ENCODE measurements at regions not wholly inside any gene's neighbourhood (a gene's known extent, or its start where the extent isn't known, plus 50 kb on each side); places are given as distances from the start of the nearest gene placed in this dataset.

DNA sequence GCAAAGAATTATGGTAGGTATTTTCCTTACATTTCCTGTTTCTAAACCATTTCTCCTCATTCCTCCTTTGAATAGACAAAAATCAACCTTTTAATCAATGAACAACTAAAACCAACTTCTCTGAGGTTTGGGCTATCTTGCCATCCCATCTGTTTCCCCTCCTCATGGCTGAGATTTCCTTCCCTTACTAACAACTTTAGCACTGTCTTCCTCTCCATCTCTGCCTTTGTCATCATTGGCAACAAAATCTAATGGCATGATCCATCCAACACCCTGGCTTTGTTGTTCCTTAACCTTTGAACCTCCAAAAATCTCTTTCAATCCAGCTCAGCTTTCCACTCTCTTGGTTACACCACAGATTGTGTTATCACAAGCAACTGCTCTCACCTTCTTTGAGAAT is 95.3 kb upstream of the FAM136A start:
- no peak for DNase-seq
- Histone ChIP-seq H3K9me3 (no peaks in the 10 kb centered on the region), H3K4me3 (no peak overlapping the region), H3K27me3 (peaks cover 7% of the 10 kb centered on the region; the same call in 1 of the 2 replicates), H3K36me3 (no peaks in the 10 kb centered on the region)

DNA sequence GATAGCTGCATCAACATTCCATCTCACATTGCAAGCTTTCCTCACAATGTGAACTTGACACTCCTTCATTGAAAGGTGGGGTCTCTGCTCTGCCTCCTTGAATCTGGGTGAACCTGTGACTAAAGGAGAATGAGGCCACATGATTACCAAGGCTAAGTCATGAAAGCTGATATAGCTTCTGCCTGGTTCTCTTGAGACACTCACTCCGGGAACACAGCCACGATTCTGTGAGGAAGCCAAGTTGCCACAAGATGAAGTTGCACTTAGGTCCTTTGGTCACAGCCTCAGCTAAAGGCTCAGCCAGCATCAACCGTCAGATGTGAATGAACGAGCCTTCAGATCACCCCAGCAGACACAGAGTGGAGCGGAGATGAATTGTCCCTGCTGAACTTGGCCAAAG is 94.7 kb upstream of the FAM136A start:
- DNase-seq = no peak
- peaks cover 7% of the 10 kb centered on the region; the same call in 1 of the 2 replicates for H3K27me3 ChIP-seq
- no peaks in the 10 kb centered on the region for H3K36me3 ChIP-seq
- H3K9me3 ChIP-seq = no peaks in the 10 kb centered on the region
- no peak overlapping the region for H3K4me3 ChIP-seq

DNA sequence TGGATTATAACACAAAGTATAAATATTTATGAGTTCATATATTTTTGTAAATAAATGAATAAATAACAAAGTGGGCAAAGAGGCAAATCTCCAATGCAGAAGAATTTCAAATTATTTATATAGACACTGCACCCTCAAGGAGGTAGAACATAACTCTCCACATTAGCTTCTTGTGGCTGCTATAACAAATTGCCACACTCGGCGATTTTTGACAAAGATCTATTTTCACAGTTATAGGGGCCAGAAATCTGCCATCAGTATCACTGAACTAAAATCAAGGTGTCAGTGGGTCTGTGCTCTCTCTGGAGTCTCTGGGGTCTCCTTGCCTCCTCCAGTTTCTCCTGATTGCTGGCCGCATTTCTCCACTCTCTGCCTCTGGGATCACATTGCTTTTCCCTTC is 92.0 kb upstream of the FAM136A start:
- Histone ChIP-seq H3K36me3 (no peaks in the 10 kb centered on the region), H3K4me3 (no peak overlapping the region), H3K27me3 (peaks cover 7% of the 10 kb centered on the region; the same call in 1 of the 2 replicates), H3K9me3 (no peaks in the 10 kb centered on the region)
- DNase-seq = no peak

DNA sequence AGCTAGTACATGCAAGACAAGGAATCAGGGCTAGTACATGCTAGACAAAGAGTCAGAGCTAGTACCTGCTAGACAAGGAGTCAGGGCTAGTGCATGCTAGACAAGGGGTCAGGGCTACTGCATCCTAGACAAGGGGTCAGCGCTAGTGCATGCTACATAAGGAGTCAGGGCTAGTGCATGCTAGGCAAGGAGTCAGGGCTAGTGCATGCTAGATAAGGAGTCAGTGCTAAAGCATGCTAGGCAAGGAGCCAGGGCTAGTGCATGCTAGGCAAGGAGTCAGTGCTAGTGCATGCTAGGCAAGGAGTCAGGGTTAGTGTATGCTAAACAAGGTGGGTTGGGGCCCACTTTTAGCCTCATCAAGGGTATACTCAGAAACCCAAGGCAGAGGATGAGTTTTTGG is 90.1 kb upstream of the FAM136A start:
- Histone ChIP-seq H3K27me3 (peaks cover 2% of the 10 kb centered on the region; the same call in 1 of the 2 replicates), H3K9me3 (no peaks in the 10 kb centered on the region), H3K36me3 (no peaks in the 10 kb centered on the region), H3K4me3 (no peak overlapping the region)
- no peak for DNase-seq

DNA sequence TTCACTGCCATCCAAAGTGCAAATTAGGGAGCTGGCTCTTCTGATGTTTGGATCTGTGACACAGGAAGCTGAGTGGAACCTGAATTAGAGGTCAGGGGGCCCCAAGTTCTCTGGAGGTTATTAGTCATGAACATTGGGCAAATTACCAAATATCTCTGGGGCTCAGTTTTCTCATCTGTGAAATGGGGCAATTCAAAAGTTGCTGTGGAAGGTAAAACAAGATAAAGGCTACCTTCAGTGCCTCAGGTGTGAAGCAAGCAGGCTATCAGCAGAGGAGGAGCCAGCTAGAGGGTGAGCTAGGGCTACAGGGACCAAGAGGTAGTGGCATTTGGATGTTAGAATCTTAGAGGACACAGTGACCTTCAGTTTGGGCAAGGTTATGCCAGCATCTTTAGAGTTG is 89.4 kb upstream of the FAM136A start:
- H3K27me3 ChIP-seq = no peaks in the 10 kb centered on the region
- H3K4me3 ChIP-seq = no peak overlapping the region
- no peaks in the 10 kb centered on the region for H3K9me3 ChIP-seq
- H3K36me3 ChIP-seq = no peaks in the 10 kb centered on the region
- no peak for DNase-seq

DNA sequence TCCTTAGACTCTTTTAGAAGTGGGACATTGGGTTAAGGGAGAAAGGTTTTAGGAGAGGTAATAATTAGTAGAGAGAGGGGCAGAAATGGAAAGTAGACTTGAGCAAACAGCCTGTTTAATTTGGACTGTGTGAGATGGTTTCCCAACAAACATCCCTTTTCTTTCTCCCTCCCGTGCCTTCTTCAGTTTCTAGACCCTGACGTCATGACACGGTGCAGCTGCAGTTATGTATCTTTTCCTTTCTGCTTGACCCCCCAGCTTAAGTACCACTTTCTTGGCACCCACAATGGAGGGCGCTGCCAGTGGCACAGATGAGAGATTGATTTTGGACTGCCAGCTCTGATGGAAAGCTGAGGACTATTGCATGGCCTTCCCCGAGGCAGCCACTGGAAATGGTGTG is 86.9 kb upstream of the FAM136A start:
- DNase-seq = no peak
- Histone ChIP-seq H3K9me3 (no peaks in the 10 kb centered on the region), H3K27me3 (no peaks in the 10 kb centered on the region), H3K36me3 (no peaks in the 10 kb centered on the region), H3K4me3 (no peak overlapping the region)

DNA sequence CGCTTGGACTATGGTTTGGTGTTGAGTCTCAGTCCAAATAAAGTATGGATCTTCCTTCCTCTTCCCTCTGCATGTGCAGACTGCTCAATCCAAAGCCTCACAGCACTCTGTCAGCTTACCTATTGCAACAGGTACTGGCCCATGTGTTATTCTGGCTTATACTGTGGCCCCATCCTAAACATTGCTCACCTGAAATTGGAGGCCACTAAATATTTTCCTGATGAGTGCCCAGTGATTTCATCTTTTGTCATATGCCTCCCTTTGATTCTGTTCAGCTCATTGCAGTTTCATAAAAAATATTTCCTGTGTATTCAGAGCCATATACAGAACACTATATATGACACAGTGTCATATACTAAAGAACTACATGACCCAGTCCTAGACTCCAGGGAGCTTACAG is 86.3 kb upstream of the FAM136A start:
- H3K27me3 ChIP-seq = no peaks in the 10 kb centered on the region
- H3K36me3 ChIP-seq = no peaks in the 10 kb centered on the region
- no peak for DNase-seq
- H3K4me3 ChIP-seq = no peak overlapping the region
- H3K9me3 ChIP-seq = no peaks in the 10 kb centered on the region

DNA sequence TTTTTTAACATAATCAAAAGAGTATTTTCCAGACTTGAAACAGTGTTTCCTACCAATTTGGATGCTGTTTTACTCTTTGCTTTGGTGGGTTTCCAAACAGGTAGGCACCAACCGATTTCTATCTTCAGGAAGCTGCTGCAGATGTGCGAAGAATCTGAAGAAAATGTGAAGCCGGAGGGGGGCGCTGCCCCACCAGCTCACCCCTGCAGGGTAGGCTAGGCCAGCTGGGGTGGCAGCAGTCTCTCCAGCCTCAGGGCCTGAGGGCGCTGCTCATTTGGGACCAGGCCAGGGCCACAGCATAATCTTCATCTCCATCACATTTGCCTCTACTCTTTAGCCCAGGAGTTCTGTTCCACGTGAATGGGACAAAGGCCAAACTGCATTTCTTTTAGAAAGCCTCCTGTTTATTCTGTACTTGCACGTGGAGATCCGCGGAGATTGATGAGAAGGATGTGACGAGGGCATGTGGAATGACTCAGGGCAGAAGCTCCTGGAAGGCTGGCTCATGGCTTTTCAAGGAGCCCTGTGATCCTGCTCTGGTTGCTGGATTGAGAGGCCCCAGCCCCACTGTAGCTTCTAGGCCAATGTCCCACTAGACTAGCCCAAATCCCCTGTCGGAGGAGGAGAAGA is 84.2 kb upstream of the FAM136A start:
- H3K27me3 ChIP-seq = no peaks in the 10 kb centered on the region
- H3K36me3 ChIP-seq = no peaks in the 10 kb centered on the region
- no peak overlapping the region for H3K4me3 ChIP-seq
- no peaks in the 10 kb centered on the region for H3K9me3 ChIP-seq
- DNase-seq = no peak

DNA sequence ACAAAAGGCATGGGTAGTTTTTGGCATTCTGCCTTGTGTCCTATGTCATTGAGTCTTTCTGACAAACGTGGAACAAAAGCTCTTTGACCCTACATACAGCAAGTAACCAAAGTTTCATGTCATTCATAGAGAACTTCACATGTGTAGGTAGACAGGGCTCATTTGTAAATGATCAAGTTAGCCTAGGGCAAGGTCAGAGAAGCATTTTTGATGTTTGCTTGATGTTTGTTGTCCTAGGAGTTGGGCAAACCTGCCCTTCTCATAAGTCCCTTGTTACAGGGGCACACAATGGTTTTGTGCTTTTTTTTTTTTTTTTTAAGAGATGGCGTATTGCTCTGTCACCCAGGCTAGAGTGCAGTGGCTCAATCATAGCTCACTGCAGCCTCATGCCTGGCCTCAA is 83.3 kb upstream of the FAM136A start:
- no peaks in the 10 kb centered on the region for H3K36me3 ChIP-seq
- no peaks in the 10 kb centered on the region for H3K9me3 ChIP-seq
- no peak for DNase-seq
- H3K27me3 ChIP-seq = no peaks in the 10 kb centered on the region
- no peak overlapping the region for H3K4me3 ChIP-seq

DNA sequence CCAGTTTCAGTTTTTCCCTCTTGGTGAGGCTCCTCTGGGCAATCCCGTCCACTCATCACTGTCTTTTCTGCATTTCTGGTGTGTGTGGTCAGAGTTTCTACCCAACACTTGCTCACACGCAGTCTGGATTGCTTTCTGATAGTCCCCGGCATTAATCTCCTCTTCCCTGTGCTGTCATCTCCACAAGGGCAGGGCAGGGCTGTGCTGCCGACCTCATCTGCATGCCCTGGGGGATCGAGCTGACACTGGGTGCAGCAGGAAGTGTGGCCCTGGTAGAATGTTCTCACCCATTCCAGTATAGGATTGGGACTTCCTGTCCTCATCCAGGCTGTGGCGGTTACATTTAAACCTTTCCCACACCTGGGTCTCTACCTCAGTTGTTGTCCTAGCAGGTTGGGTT is 80.0 kb upstream of the FAM136A start:
- H3K36me3 ChIP-seq = no peaks in the 10 kb centered on the region
- H3K27me3 ChIP-seq = no peaks in the 10 kb centered on the region
- H3K4me3 ChIP-seq = no peak overlapping the region
- DNase-seq = peak; percentile 15
- no peaks in the 10 kb centered on the region for H3K9me3 ChIP-seq

DNA sequence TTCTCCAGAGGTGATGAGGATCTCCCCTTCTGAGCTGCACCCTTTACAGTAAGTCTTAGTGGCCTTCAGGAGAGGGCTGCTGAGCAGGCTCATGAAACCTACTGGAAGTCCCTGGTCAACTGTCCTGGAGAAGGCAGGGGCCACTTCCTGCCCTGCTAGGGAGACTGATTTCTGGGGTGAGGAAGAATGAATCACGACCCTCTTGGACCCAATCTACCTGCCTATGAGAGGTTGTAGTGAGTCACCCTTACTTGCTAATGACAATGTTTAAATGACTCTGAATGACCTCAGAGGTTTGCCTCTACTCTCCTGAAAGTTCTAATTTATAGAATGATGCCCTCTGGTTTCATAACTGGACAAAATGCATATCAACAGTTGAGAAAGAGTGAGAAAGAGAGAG is 79.4 kb upstream of the FAM136A start:
- no peaks in the 10 kb centered on the region for H3K9me3 ChIP-seq
- DNase-seq = peak; percentile 13
- no peaks in the 10 kb centered on the region for H3K36me3 ChIP-seq
- H3K4me3 ChIP-seq = no peak overlapping the region
- H3K27me3 ChIP-seq = no peaks in the 10 kb centered on the region

DNA sequence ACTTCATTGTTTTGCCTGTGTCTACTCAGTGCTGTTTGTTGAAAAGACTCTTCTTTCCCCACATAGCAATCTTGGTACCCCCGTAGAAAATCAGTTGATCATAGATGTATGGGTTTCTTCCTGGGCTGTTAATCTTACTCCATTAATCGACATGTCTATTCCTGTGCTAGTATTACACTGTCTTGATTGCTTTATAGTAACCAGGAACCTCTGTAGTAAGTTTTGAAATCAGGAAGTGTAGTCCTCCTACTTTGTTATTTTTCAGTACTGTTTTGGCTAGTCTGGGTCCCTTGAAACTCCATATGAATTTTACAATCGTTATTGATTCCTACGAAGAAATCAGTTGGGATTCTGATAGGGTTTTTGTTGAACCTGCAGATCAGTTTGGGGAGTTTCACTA is 78.8 kb upstream of the FAM136A start:
- no peak overlapping the region for H3K4me3 ChIP-seq
- DNase-seq = no peak

DNA sequence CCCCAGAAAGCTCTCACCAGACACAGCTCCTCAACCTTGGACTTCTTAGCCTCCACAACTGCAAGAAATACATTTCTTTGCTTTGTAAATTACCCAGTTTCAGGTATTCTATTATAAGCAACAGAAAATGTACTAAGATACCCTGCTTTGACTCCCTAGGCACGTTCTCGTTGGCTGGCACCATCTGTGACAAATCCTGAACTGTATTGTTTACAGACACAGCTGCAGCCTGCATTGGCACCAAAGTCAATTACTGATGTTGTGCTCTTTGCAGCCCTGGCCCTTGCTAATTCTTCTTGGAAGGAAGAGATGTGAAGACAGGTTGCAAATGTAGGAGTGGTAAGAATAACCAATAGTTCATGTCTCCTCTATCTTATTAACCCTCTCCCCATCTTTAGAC is 72.7 kb upstream of the FAM136A start:
- Histone ChIP-seq H3K36me3 (no peaks in the 10 kb centered on the region), H3K4me3 (no peak overlapping the region), H3K27me3 (no peaks in the 10 kb centered on the region), H3K9me3 (peaks cover 5% of the 10 kb centered on the region; the same call in 1 of the 2 replicates)
- DNase-seq = no peak

More for the DNA sequence above, 78.8 kb upstream of the FAM136A start:
- Histone ChIP-seq H3K9me3 (no peaks in the 10 kb centered on the region), H3K36me3 (no peaks in the 10 kb centered on the region), H3K27me3 (no peaks in the 10 kb centered on the region)

DNA sequence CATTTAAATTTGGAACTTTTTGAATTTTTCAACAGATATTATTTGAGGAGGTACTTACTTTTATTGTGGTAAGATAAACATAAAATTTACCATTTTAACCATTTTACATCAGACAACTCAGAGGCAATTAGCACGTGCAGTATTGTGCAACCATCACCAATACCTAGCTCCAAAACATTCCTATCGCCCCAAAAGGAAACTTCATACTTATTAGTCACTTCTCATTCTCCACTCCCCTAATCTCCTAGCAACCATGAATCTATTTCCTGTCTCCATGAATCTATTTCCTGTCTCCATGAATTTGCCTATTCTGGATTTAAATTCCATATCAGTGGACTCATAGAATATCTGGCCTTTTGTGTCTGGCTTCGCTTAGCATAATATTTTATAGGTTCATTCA is 69.9 kb upstream of the FAM136A start:
- Histone ChIP-seq H3K4me3 (no peak overlapping the region), H3K9me3 (peaks cover 5% of the 10 kb centered on the region; the same call in 1 of the 2 replicates), H3K36me3 (no peaks in the 10 kb centered on the region), H3K27me3 (no peaks in the 10 kb centered on the region)
- DNase-seq = no peak

DNA sequence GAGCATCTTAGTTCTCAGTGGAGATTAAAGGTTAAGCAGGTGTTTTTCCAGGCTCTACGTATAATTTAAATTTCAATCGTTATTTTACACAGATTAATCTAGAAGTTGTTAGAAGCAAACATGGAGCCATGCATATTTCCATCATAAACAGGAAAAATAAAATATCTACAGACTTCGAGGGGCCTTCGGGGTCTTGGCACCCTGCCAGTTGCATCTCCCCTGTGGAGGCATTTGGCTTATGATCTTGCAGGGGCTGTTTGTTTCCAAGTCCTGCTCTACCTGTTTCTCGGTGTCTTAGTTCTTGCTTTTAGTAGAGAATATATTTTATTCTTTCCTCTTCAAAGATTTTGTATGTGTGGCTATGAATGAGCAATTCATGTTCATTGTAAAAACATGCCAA is 67.2 kb upstream of the FAM136A start:
- DNase-seq = no peak
- H3K9me3 ChIP-seq = peaks cover 5% of the 10 kb centered on the region; the same call in 1 of the 2 replicates
- H3K4me3 ChIP-seq = no peak overlapping the region
- no peaks in the 10 kb centered on the region for H3K36me3 ChIP-seq
- H3K27me3 ChIP-seq = no peaks in the 10 kb centered on the region

DNA sequence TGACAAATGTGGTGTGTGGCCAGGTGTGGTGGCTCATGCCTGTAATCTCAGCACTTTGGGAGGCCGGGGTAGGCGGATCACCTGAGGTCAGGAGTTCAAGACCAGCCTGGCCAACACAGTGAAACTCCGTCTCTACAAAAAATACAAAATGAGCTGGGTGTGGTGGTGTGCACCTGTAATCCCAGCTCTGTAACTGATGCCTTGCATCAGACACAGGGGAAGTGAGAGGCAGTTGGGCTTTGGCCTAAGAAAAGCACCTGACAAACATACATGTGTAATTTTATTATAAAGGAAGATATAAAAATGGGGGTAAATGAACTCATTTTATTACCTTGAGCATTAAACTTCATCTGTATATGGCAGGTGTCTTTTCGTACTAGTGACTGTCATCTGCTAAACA is 66.7 kb upstream of the FAM136A start:
- Histone ChIP-seq H3K27me3 (no peaks in the 10 kb centered on the region), H3K9me3 (peaks cover 5% of the 10 kb centered on the region; the same call in 1 of the 2 replicates), H3K4me3 (no peak overlapping the region), H3K36me3 (no peaks in the 10 kb centered on the region)
- no peak for DNase-seq

DNA sequence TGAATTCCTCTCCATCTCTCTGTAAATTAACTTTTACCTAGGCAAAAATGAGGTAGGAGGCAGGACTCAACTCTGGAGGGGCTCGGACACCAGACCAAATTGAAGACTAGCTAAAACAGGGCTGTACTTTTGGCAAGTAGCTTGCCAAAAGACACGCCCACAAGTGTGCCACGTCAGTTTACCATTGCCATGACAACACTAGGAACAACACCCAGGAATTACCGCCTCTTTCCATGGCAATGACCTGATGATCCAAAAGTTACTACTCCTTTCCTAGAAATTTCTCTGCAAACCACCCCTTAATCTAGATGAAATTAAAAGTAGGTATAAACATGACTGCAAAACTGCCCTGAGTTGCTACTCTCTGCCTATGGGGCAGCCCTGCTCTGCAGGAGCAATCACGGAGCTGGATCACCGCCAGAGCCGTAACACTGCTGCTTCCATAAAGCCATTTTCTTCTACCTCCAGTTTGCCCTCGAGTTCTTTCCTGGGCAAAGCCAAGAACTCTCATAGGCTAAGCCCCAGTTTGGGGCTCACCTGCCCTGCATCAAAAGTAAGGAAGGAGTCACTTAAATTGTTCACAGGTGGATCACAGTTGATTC is 66.0 kb upstream of the FAM136A start:
- no peak for DNase-seq
- Histone ChIP-seq H3K4me3 (no peak overlapping the region), H3K9me3 (peaks cover 5% of the 10 kb centered on the region; the same call in 1 of the 2 replicates), H3K36me3 (no peaks in the 10 kb centered on the region), H3K27me3 (no peaks in the 10 kb centered on the region)

DNA sequence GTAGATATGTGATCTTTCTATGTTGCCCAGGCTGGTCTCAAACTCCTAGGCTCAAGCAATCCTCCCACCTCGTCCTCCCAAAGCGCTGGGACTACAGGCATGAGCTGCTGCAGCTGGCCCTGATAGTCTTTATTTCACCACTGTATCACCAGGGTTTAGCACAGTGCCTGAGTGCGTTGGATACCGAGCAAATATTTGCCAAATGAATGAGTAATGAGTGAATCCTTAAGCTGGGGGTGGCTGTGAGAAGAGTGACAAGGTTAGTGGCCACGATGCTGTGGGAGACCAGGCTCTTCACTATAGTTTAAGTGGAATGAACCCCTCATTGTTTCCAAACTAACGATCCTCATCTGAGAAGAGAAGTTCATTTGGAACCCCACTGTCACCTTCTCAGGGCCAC is 60.8 kb upstream of the FAM136A start:
- Histone ChIP-seq H3K9me3 (no peaks in the 10 kb centered on the region), H3K27me3 (no peaks in the 10 kb centered on the region), H3K36me3 (no peaks in the 10 kb centered on the region), H3K4me3 (no peak overlapping the region)
- DNase-seq = no peak
